ENCODE measurements at regions not wholly inside any gene's neighbourhood (a gene's known extent, or its start where the extent isn't known, plus 50 kb on each side); places are given as distances from the start of the nearest gene placed in this dataset.
A peak's percentile ranks its signal among the peaks of the same experiment; 100 is the strongest.

DNA sequence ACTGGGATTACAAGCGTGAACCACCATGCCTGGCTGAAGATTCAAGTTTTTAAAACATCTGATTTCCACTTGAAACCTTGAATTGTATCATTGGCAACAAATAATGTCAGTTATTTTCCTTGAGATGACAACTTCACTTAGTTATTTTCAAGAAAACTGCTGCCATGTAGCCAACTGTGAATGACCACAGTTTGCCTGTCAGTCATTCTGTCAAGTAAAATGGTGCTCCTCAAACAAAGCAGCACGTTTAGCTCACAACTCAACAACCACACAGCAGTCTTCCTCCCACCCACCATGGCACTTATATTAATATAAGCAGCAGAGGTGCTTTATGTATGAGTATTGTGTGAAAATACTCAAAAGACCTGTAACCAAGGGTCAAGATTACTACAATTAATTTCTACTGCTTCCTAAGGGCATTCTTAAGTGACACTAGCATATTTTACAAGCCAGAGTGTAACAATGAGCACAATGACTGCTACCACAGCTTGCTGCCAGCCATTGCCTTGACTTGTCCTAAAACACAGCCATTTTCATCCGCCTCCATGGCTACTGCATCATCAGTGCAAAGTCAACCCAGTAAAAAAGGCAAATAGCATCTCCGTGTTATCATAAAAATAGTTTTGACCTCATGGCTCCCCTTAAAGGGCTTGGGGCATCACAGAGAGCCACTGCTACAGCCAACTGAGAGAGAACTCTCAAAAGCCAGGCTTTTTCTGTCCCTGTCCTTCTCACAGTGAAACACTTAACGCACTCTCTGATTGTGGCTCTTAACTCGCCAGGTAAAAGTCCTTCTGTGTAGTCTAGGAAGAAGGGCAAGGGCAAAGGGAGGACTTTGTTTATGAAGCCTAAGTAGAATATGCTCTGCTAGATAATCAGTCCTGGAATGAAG lies 96.4 kb upstream of the TAB2 start:
- TF ChIP-seq POLR2A (IDR thresholded peaks at IDR 0.05) = no peak
- no peak for TF ChIP-seq POLR2AphosphoS5 (IDR thresholded peaks at IDR 0.05)
- TF ChIP-seq, protein P1, sequence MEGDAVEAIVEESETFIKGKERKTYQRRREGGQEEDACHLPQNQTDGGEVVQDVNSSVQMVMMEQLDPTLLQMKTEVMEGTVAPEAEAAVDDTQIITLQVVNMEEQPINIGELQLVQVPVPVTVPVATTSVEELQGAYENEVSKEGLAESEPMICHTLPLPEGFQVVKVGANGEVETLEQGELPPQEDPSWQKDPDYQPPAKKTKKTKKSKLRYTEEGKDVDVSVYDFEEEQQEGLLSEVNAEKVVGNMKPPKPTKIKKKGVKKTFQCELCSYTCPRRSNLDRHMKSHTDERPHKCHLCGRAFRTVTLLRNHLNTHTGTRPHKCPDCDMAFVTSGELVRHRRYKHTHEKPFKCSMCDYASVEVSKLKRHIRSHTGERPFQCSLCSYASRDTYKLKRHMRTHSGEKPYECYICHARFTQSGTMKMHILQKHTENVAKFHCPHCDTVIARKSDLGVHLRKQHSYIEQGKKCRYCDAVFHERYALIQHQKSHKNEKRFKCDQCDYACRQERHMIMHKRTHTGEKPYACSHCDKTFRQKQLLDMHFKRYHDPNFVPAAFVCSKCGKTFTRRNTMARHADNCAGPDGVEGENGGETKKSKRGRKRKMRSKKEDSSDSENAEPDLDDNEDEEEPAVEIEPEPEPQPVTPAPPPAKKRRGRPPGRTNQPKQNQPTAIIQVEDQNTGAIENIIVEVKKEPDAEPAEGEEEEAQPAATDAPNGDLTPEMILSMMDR (IDR thresholded peaks at IDR 0.05) = no peak
- TF ChIP-seq EP300 (IDR thresholded peaks at IDR 0.05) = no peak
- H3K27ac ChIP-seq = no peak overlapping the region
- H3K36me3 ChIP-seq = no peaks in the 10 kb centered on the region
- H3K9me3 ChIP-seq = no peaks in the 10 kb centered on the region
- intact Hi-C loops (cut with DNase I) = no loop called here
- no peak for DNase-seq
- 92% methylated on average over 6 of the region's 6 CpGs for WGBS, 2 donors
- H3K4me1 ChIP-seq = peaks cover 0 to 22% (median 15%) of the 10 kb centered on the region in 4 donors
- no peaks in the 10 kb centered on the region for H3K27me3 ChIP-seq
- H3K4me3 ChIP-seq = no peak overlapping the region

DNA sequence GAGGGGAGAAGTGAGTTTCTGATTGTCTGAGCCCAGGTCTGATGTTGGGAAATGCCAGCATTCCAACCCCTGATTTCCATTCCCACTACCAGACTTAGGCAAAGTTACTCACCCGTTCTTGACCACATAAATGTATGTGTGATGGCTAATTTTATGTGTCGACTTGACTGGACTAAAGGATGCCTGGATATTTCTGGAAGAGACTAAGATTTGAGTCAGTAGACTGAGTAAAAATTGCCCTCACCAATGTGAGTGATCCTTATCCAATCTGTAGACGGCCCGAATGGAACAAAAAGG lies 95.8 kb upstream of the TAB2 start:
- Histone ChIP-seq H3K4me3 (no peak overlapping the region), H3K27me3 (no peaks in the 10 kb centered on the region), H3K36me3 (no peaks in the 10 kb centered on the region), H3K27ac (no peak overlapping the region), H3K4me1 (peaks cover 0 to 22% (median 15%) of the 10 kb centered on the region in 4 donors), H3K9me3 (no peaks in the 10 kb centered on the region)
- DNase-seq = no peak
- WGBS, 2 donors = 96% methylated on average over 4 of the region's 4 CpGs
- intact Hi-C loops (cut with DNase I) = no loop called here
- TF ChIP-seq POLR2AphosphoS5 (IDR thresholded peaks at IDR 0.05) (no peak), EP300 (IDR thresholded peaks at IDR 0.05) (no peak), POLR2A (IDR thresholded peaks at IDR 0.05) (no peak)
- TF ChIP-seq, protein P1 (IDR thresholded peaks at IDR 0.05) = no peak

DNA sequence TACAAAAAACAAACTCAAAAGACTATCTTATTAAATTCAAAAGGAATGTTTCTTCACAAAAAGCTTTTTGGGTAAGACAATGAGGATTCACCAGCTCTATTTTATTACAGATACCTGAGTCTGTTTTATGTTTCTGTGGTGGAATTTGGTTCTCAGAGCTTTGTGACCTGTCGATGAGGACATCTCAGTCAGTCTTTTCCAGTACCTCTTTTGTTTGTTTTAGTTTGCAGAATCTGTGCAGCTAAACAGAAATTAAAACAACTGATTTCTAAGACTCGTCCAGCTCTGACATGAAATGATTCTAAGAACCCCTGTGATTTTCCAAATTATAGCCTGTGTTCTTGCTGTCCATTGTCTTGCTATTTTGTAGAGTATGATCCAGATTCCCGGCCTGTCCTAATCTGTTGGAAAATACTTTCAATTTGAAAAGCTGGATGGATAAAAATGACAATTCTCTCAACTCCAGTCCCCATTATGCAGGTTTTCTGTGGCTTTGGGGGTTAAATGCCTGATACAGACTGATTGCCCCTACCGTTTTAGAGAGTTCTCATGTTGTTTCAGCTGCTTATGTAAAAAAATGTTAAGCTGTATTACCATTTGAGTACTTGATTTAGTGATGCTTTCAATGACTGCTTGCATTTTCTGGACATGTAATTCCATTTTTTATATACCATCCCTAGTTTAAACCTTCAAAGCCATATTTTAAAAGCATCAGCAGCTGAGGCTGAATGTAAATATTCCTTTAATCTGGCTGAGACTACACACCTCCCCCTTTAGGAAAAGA lies 94.2 kb upstream of the TAB2 start:
- peak overlapping the region in 2 of 4 donors; percentile 25 to 42 for H3K27ac ChIP-seq
- DNase-seq = no peak
- no peaks in the 10 kb centered on the region for H3K9me3 ChIP-seq
- 63 to 75% methylated on average over 4 of the region's 4 CpGs for WGBS, 2 donors
- H3K4me1 ChIP-seq = peaks cover 0 to 19% (median 15%) of the 10 kb centered on the region in 4 donors
- H3K4me3 ChIP-seq = no peak overlapping the region
- no peaks in the 10 kb centered on the region for H3K36me3 ChIP-seq
- intact Hi-C loops (cut with DNase I) = no loop called here
- no peaks in the 10 kb centered on the region for H3K27me3 ChIP-seq
- TF ChIP-seq, protein P1 (IDR thresholded peaks at IDR 0.05) = no peak
- TF ChIP-seq POLR2A (IDR thresholded peaks at IDR 0.05) (no peak), POLR2AphosphoS5 (IDR thresholded peaks at IDR 0.05) (no peak), EP300 (IDR thresholded peaks at IDR 0.05) (no peak)

DNA sequence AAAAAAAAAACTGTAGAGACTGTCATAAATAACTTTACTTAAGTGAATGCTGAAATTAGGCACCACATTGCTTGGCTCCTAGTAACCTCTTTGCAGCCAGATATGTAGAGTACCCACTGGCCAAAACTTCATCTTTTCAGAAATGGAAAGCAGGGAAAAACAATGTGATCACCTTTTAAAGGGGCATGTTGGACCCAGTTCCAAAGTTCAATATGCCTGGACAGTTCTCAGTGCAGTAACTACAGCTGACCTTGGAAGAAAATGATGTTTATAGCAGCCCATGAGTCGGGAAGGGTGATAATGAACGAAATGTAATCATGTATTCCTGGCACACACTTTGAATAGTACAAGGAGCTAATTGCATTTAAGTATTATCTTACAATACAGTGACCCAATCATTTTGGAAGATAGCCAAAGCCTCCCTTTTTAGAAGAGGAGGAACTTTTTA lies 93.6 kb upstream of the TAB2 start:
- no peak overlapping the region for H3K4me3 ChIP-seq
- no peaks in the 10 kb centered on the region for H3K9me3 ChIP-seq
- WGBS, 2 donors = 20 to 46% methylated on average over 2 of the region's 2 CpGs
- H3K27ac ChIP-seq = no peak overlapping the region
- TF ChIP-seq, protein P1 (IDR thresholded peaks at IDR 0.05) = no peak
- TF ChIP-seq POLR2A (IDR thresholded peaks at IDR 0.05) = no peak
- TF ChIP-seq EP300 (IDR thresholded peaks at IDR 0.05) = no peak
- TF ChIP-seq POLR2AphosphoS5 (IDR thresholded peaks at IDR 0.05) = no peak
- peaks cover 0 to 18% (median 15%) of the 10 kb centered on the region in 4 donors for H3K4me1 ChIP-seq
- intact Hi-C loops (cut with DNase I) = no loop called here
- H3K36me3 ChIP-seq = no peaks in the 10 kb centered on the region
- DNase-seq = no peak
- no peaks in the 10 kb centered on the region for H3K27me3 ChIP-seq

Measured in sigmoid colon (tissue), 6 donors.